ENCODE measurements at regions not wholly inside any gene's neighbourhood (a gene's known extent, or its start where the extent isn't known, plus 50 kb on each side); places are given as distances from the start of the nearest gene placed in this dataset.

DNA sequence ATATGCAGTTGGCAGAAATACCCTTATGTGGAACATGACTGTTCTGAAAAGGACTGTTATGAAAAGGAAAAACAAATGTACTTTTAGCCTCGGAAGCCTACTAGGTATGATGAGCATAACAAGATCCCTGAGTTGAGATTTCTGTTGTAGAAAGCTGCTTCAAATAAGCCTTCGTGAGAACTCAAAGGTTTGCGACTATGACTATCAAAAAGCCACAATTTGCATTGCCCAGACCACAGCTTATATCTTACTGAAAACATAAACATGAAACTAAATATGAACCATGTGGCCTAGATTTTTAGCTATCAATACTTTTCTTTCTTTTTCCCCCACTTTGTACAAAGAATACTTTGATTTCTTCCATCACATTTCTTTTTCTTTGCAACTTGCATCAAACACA, 398.2 kb upstream of the LCORL start:
- TF ChIP-seq, protein P1, sequence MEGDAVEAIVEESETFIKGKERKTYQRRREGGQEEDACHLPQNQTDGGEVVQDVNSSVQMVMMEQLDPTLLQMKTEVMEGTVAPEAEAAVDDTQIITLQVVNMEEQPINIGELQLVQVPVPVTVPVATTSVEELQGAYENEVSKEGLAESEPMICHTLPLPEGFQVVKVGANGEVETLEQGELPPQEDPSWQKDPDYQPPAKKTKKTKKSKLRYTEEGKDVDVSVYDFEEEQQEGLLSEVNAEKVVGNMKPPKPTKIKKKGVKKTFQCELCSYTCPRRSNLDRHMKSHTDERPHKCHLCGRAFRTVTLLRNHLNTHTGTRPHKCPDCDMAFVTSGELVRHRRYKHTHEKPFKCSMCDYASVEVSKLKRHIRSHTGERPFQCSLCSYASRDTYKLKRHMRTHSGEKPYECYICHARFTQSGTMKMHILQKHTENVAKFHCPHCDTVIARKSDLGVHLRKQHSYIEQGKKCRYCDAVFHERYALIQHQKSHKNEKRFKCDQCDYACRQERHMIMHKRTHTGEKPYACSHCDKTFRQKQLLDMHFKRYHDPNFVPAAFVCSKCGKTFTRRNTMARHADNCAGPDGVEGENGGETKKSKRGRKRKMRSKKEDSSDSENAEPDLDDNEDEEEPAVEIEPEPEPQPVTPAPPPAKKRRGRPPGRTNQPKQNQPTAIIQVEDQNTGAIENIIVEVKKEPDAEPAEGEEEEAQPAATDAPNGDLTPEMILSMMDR (conservative IDR thresholded peaks at IDR 0.05; ENCODE audit: low read length) = no peak
- no peak for TF ChIP-seq EZH2phosphoT487 (IDR thresholded peaks at IDR 0.05; ENCODE audit: borderline replicate concordance)

Data from Loucy (cell line).